ENCODE measurements at regions not wholly inside any gene's neighbourhood (a gene's known extent, or its start where the extent isn't known, plus 50 kb on each side); places are given as distances from the start of the nearest gene placed in this dataset.

DNA sequence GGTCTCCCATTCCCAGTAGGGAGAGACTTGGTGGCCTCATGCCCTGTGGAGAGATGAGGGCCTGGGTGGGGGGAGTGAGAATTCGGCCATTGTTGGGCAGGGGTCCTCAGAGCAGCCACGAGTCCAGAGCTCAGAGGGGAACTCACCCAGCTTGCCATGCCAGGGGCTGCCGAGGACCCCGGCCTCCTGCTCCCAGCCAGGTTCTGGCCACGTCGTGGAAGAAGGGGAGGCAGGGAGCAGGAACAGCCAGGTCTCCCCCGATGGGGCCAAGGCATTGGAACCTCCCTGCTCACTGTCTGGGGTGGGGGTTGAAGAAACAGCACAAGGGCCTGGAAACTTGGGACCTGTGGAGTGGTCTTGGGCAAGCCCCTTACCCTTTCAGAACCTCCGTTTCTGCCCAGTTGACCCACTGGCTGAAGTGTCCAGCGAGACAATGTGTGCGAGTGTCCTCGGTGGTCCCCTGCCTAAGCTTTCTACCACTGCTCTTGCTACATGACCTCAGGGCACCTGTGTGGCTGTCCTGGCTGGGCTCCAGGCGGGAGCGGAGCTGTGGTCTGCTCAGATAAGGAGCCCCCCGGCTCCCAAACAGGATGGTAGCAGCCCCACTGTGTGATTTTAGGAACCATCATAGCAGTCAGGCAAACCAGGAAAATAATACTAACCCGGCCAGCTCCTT is 74.7 kb upstream of the WNT11 start:
- DNase-seq (ENCODE audit: low read depth): no peak
- H3K4me3 ChIP-seq (replicated peaks; ENCODE audit: low read depth, low read length): no peak overlapping the region
- TF ChIP-seq, protein P1, sequence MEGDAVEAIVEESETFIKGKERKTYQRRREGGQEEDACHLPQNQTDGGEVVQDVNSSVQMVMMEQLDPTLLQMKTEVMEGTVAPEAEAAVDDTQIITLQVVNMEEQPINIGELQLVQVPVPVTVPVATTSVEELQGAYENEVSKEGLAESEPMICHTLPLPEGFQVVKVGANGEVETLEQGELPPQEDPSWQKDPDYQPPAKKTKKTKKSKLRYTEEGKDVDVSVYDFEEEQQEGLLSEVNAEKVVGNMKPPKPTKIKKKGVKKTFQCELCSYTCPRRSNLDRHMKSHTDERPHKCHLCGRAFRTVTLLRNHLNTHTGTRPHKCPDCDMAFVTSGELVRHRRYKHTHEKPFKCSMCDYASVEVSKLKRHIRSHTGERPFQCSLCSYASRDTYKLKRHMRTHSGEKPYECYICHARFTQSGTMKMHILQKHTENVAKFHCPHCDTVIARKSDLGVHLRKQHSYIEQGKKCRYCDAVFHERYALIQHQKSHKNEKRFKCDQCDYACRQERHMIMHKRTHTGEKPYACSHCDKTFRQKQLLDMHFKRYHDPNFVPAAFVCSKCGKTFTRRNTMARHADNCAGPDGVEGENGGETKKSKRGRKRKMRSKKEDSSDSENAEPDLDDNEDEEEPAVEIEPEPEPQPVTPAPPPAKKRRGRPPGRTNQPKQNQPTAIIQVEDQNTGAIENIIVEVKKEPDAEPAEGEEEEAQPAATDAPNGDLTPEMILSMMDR (IDR thresholded peaks at IDR 0.05; ENCODE audit: low read length, missing control alignments): no peak

DNA sequence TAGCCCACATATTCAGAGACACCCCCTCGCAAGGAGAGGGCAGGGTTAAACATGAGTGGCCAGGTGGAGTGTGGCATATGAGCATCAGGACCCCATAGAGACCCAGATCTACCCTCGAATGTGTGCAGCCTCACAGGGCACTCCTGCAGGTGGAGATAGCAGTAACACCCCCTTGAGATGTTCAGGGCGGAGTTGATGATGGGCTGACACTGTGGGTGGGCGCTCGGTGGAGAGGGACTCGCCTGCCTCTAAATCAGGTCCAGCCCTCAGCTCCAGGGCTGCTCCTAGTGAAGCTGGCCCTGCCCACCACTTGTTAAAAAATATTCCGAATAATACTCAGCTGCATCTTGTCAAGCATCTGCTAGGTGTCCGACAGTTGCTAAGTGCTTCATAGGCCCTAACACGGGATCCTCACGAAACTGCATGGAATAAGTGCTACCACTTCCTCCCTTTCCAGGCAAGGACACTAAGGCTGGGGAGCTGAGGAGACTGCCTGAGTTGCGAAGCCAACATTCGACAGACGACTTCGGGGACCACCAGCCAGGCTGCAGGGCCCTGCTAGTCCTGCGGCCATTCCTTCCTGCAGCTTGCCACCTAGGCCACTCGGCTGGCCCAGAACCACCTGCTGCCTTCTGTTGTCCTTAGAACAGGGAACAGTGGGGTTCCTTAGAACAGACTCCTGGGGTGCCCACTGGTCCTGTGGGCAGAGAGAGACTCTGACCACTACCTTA is 74.0 kb upstream of the WNT11 start:
- H3K4me3 ChIP-seq (replicated peaks; ENCODE audit: low read depth, low read length): no peak overlapping the region
- TF ChIP-seq, protein P1 (IDR thresholded peaks at IDR 0.05; ENCODE audit: low read length, missing control alignments): no peak
- no peak for DNase-seq (ENCODE audit: low read depth)

DNA sequence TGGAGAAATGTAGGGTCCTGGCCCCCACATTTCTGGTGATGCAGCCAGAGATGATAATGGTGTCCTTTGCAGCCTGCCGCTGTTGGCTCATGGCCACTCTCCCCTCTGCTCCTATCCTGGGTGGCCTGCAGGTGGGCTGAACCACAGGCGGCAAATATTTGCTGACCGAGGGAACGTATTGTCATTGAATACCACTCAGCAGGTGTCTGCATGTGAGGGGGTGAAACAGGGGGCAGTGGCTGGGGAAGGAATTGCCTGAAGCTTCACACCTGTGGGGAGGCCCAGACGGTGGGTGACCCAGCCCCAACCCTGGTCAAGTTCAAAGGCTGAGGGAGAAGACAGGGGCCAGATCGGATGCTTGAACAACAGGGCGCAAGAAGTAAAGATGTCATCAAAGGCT is 73.3 kb upstream of the WNT11 start:
- TF ChIP-seq, protein P1 (IDR thresholded peaks at IDR 0.05; ENCODE audit: low read length, missing control alignments): no peak
- DNase-seq (ENCODE audit: low read depth): no peak
- no peak overlapping the region for H3K4me3 ChIP-seq (replicated peaks; ENCODE audit: low read depth, low read length)

DNA sequence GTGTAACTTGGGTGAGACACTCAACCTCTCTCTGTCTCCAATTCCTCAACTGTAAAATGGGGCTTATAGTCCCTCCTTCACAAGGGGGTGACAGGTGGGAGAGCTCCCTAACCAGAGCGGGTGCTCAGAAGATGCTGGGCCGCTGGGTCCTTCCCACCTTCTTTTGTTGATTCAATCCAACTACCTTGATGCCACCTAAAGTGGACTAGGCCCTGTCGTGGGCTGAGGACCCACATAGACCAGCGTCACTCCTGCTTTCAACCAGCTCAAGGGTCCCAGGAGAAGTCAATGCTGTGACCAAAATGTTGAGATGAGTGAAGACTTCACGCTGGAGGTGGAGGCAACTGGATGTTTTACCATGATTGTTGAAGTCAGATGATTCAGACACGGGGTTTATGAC is 72.7 kb upstream of the WNT11 start:
- H3K4me3 ChIP-seq (replicated peaks; ENCODE audit: low read depth, low read length): no peak overlapping the region
- DNase-seq (ENCODE audit: low read depth): no peak
- TF ChIP-seq, protein P1 (IDR thresholded peaks at IDR 0.05; ENCODE audit: low read length, missing control alignments): no peak

DNA sequence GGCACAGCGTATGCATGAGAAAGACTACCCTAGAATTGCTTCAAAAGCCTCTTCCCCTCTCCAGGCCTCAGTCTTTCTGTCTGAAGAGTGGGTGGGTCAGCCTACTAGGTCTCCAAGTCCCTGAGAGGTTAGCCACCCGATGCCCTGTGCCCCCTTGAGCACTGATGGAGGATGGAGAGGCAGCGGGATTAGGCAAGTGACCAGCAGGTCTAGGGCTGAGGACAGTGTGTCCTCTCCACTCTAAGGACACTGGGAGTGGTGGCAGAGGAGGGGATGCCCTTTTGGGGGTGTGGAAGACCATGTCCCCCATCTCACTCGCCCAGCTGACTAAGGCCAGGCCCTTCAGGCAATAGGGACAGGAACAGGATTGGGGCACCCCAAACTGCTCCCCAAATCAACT is 72.2 kb upstream of the WNT11 start:
- TF ChIP-seq, protein P1 (IDR thresholded peaks at IDR 0.05; ENCODE audit: low read length, missing control alignments): no peak
- H3K4me3 ChIP-seq (replicated peaks; ENCODE audit: low read depth, low read length): no peak overlapping the region
- DNase-seq (ENCODE audit: low read depth): no peak

DNA sequence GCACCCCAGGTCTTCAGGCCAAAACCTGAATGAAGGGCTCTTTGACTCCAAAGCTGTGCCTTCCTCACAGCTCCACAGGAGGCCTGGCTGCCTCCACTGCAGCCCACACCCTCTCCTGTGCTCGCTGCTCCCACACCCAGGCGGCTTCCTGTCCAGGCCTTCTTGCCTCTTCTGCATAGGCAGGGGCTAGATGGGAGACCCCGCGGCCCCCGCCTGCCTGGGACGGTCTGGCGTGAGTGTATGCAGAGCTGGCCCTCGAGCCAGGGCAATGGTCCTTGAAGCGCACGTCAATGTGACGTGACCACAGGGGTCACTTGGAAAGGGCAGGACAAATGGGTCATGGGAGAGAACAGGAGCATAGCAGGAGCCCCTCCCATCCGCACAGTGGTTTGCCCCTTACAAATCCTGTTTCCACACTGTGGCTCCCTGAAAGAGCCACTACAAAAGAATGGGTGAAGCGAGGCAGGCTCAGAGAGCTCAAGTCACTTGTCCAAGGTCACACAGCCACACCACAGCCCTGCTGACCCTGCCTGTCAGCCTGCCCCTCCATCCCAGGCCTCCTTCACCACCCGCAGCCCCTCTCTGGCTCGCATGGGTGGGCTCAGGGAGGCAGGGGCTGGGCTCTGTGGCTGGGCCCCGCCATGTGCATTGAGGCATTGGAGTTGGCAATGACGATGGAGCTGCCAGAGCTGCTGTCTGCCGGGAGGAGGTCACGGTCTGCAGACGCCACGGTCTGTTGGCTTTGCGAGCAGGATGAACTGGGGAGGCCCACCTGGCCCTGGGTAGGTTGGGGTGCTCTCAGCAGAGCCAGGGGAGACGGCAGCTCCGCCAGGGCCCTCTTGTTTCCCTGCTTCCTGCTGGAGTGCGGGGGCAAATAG is 71.2 kb upstream of the WNT11 start:
- no peak overlapping the region for H3K4me3 ChIP-seq (replicated peaks; ENCODE audit: low read depth, low read length)
- no peak for DNase-seq (ENCODE audit: low read depth)
- TF ChIP-seq, protein P1 (IDR thresholded peaks at IDR 0.05; ENCODE audit: low read length, missing control alignments): no peak
